GM23248 (cell line): ENCODE measurements at regions not wholly inside any gene's neighbourhood (a gene's known extent, or its start where the extent isn't known, plus 50 kb on each side); places are given as distances from the start of the nearest gene placed in this dataset.

Experiments
- EZH2 ChIP-seq: fragments of 200-600 bp; sonication (generic); IDR thresholded peaks from 2 replicates; pipeline ENCODE4 v1.6.1; 2018; ENCODE audit warnings: antibody characterized with exemption, mild to moderate bottlenecking; ENCODE audit not compliant: insufficient read depth, poor library complexity, severe bottlenecking
- EZH2phosphoT487 ChIP-seq: fragments of 200-600 bp; sonication (generic); IDR thresholded peaks from 2 replicates; pipeline ENCODE4 v1.6.1; 2018; ENCODE audit warnings: antibody characterized with exemption, moderate library complexity, mild to moderate bottlenecking, low read depth; ENCODE audit not compliant: insufficient read depth

DNA sequence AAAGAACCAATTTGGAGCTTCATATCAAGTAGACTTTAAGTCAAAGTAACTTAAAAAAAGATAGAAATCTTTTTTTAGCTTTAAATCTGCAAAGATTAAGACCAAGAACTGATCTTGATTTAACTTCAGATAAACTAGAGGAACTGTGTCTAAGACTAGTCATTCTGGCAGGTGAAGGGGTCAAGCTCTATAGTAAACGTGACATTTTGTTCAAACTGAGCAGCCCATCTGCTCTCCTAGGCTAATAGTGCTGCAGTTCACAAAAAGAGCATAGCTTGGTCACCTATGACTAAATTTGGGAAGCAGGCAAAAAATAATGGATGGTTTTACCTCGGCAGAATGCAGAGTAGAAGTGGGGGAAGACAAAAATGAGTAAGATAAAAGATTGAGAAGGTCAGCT, 168.8 kb upstream of the ALCAM start:
- TF ChIP-seq EZH2: no peak
- TF ChIP-seq EZH2phosphoT487: no peak
